Right lobe of liver (tissue), 6 donors: ENCODE measurements at regions not wholly inside any gene's neighbourhood (a gene's known extent, or its start where the extent isn't known, plus 50 kb on each side); places are given as distances from the start of the nearest gene placed in this dataset.

Source experiments
- ATAC-seq, 4 donors: fragments of 200-7000 bp; cut with Tn5 transposase; one replicate each; pipeline ENCODE4 v1.9.1; 2020; ENCODE audit warnings: mild to moderate bottlenecking in 4 of 4, moderate library complexity in 4 of 4
- DNase-seq, 3 donors: peaks; one replicate each; pipeline ENCODE4 v3.0.0-alpha.2; 2020
- H3K27ac ChIP-seq, 3 donors: fragments of 200-600 bp; one replicate each; pipeline ENCODE4 v1.8.0; 2022
- H3K27me3 ChIP-seq, 2 donors: fragments of 200-600 bp; one replicate each; pipeline ENCODE4 v1.8.0; 2022
- H3K36me3 ChIP-seq, 4 donors: fragments of 200-600 bp; sonication (generic) in 1 of 4; one replicate each; pipeline versions ENCODE4 v1.5.1 to v1.8.0; 2017 to 2022; ENCODE audit warnings: control low read depth in 1 of 4
- H3K4me1 ChIP-seq, 4 donors: fragments of 200-600 bp; sonication (generic) in 1 of 4; one replicate each; pipeline versions ENCODE4 v1.5.1 to v1.8.0; 2017 to 2022; ENCODE audit warnings: control low read depth in 1 of 4
- H3K4me3 ChIP-seq, 3 donors: fragments of 200-600 bp; one replicate each; pipeline ENCODE4 v1.8.0; 2022
- H3K9me3 ChIP-seq, 4 donors: fragments of 200-600 bp; sonication (generic) in 1 of 4; one replicate each; pipeline versions ENCODE4 v1.5.1 to v1.8.0; 2017 to 2022; ENCODE audit warnings: control low read depth in 1 of 4
- POLR2A ChIP-seq: fragments of 450-650 bp; IDR thresholded peaks from one replicate; pipeline ENCODE4 v1.6.1; 2017; ENCODE audit warnings: antibody characterized with exemption, mild to moderate bottlenecking
- WGBS: methylation state at CpG from one replicate; pipeline ENCODE4 v1.1.6; 2018; ENCODE audit warnings: low coverage, low lambda C conversion rate; ENCODE audit not compliant: insufficient coverage; ENCODE audit errors: missing lambda C conversion rate; 5-methylcytosine and 5-hydroxymethylcytosine counted together
- intact Hi-C, 2 donors: fragments of 100-400 bp; cut with DNase I; formaldehyde crosslinking; loops; one replicate each; pipeline versions ENCODE4 v1.11.2 to v1.14.1; 2022
- TF ChIP-seq, protein P1 (sequence below), 4 donors: fragments of 200-600 bp in 3 of 4; fragments of 450-650 bp in 1 of 4; IDR thresholded peaks; one replicate each; pipeline versions ENCODE4 v1.5.1 to v1.8.0; 2016 to 2022; ENCODE audit warnings: antibody characterized with exemption in 4 of 4, mild to moderate bottlenecking in 2 of 4
- donor health status: DM: no; HTN: yes; CAD: no.
- donor health status: DM: no; HTN: no; CAD: no.
- donor health status: DM: no; HTN: no; CAD: no.
- donor health status: DM: no; HTN: yes; CAD: no.
- donor health status: DM: no; HTN: yes; CAD: no.

DNA sequence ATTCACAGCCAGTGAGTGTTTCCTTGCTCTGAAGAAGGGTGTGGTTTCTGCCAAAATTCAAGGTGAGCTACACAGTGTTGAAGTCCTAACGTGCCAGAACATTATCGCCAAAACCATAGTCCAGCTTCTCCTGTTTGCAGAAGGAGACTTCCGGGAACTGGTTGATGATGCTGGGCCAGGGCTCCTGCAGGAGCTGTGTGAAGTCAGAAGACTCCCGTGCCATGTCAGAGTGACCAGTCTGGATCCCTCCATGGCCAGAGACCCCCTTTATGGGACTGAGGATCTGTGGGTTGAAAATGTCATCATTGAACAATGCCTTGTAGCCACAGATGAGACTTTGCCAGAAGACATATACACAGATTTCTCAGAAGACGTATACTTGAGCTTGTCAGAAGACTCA lies 96.0 kb upstream of the RAB12 start:
- Histone ChIP-seq H3K9me3 (no peaks in the 10 kb centered on the region), H3K4me1 (no peaks in the 10 kb centered on the region), H3K27me3 (no peaks in the 10 kb centered on the region), H3K36me3 (no peaks in the 10 kb centered on the region), H3K27ac (no peak overlapping the region), H3K4me3 (no peak overlapping the region)
- ATAC-seq (no peak), DNase-seq (no peak)
- no peak for TF ChIP-seq POLR2A
- TF ChIP-seq, protein P1, sequence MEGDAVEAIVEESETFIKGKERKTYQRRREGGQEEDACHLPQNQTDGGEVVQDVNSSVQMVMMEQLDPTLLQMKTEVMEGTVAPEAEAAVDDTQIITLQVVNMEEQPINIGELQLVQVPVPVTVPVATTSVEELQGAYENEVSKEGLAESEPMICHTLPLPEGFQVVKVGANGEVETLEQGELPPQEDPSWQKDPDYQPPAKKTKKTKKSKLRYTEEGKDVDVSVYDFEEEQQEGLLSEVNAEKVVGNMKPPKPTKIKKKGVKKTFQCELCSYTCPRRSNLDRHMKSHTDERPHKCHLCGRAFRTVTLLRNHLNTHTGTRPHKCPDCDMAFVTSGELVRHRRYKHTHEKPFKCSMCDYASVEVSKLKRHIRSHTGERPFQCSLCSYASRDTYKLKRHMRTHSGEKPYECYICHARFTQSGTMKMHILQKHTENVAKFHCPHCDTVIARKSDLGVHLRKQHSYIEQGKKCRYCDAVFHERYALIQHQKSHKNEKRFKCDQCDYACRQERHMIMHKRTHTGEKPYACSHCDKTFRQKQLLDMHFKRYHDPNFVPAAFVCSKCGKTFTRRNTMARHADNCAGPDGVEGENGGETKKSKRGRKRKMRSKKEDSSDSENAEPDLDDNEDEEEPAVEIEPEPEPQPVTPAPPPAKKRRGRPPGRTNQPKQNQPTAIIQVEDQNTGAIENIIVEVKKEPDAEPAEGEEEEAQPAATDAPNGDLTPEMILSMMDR (IDR thresholded peaks at IDR 0.05), result no peak
- intact Hi-C loops, result no loop called here
- WGBS, result 89% methylated on average over 1 of the region's 5 CpGs

DNA sequence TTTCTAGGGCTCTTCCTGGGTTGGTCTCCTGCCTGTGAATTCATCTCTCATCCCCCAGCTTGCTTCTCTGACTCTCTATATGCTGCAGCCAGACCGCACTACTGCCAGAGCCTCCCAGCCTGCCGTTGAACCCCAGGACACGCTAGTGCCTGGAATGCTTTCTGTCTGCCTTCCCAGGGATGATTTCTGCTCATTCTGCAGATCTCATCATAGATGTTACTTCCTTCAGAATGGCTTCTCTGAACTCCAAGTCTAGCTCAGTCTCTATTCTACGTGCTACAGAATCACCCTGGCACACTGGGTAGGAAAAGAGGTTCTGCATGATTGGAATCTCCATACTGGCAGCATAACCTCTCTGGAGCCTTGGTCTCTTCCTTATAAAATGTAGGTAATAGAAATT lies 94.8 kb upstream of the RAB12 start:
- Histone ChIP-seq H3K4me1 (no peaks in the 10 kb centered on the region), H3K27me3 (no peaks in the 10 kb centered on the region), H3K9me3 (no peaks in the 10 kb centered on the region), H3K27ac (no peak overlapping the region), H3K36me3 (no peaks in the 10 kb centered on the region), H3K4me3 (no peak overlapping the region)
- DNase-seq (no peak), ATAC-seq (no peak)
- TF ChIP-seq POLR2A, result no peak
- TF ChIP-seq, protein P1 (IDR thresholded peaks at IDR 0.05), result no peak
- WGBS, result 74% methylated on average over 4 of the region's 4 CpGs
- intact Hi-C loops, result no loop called here

DNA sequence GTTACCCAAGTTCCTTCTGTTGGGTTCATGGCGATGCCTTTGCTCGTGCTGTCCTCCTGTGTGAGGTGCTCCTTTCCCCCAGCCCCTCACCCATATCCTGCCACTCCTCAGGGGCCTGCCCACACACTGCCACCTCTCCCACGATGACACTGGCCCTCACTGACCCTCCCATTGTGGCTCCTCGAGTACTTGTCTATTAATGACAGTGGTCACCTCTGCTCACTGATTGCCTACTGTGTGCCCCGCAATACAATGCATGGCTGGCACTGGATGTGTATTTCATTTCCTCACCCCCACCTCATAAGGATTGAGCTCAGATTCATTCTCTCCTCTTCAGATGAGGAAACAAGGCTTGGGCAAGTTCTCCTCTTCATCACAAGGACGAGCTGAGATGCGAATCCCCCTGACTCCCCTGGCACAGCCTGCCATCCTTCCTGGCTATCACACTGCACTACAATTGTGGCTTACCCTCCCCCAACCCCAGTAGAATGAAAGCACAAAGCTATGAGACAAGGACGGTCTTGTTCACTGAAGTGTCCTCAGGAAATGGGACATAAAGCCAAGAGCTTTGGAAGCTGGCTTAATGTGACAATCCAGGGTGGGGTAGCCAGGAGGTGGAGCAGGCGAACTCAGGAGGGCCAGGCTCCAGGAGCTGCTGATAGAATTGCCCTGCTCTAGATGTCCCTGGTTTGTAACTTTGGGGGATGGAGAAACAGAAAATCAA lies 93.9 kb upstream of the RAB12 start:
- TF ChIP-seq, protein P1 (IDR thresholded peaks at IDR 0.05), result no peak
- TF ChIP-seq POLR2A, result no peak
- Histone ChIP-seq H3K4me1 (no peaks in the 10 kb centered on the region), H3K27ac (no peak overlapping the region), H3K9me3 (no peaks in the 10 kb centered on the region), H3K4me3 (no peak overlapping the region), H3K27me3 (no peaks in the 10 kb centered on the region), H3K36me3 (no peaks in the 10 kb centered on the region)
- intact Hi-C loops, result no loop called here
- no peak for DNase-seq
- WGBS, result 58% methylated on average over 4 of the region's 9 CpGs
- no peak for ATAC-seq

DNA sequence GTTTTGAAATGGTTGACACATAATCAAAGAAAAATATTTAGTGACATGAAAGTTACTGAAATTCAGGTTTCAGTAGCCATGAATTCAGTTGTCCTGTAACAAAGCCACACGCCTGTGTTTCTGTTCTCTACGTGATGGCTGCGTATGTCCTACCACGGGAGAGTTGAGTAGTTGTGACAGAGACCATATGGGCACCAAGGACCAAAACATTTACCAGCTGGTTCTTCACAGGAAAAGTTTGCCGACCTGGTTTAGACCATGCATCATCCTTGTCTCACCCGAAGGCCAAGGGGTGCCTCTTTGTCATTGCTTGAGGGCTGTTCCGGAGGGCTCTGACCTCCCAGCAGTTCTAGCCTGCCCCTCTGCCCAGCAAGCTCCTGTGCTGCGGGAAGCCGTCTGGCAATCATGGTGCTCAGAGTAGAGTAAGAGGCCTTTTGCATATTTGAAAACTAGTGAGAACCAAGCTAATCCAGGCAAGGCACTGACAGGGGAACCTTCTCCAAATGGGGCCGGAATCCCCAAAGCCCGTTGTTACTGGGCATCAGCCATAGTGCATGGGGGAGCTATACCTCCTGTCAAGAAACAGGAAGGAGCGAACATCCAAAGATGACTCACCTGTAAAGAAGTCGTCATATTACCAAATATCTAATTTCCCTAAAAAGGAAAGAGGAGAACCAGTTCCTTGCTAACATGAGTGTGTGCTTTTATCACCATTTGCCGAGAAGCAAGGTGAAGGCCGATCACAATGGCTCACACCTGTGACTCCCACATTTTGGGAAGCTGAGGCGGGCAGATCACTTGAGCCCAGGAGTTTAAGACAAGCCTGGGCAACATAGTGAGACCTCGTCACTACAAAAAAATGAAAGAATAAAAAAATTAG lies 92.6 kb upstream of the RAB12 start:
- DNase-seq (no peak), ATAC-seq (no peak)
- 70% methylated on average over 13 of the region's 17 CpGs for WGBS
- intact Hi-C loops, result no loop called here
- H3K27ac ChIP-seq, result no peak overlapping the region
- no peaks in the 10 kb centered on the region for H3K27me3 ChIP-seq
- TF ChIP-seq, protein P1 (IDR thresholded peaks at IDR 0.05), result no peak
- TF ChIP-seq POLR2A, result no peak
- no peaks in the 10 kb centered on the region for H3K9me3 ChIP-seq
- no peaks in the 10 kb centered on the region for H3K4me1 ChIP-seq
- H3K36me3 ChIP-seq, result no peaks in the 10 kb centered on the region
- H3K4me3 ChIP-seq, result no peak overlapping the region
